Fibroblast of skin of left biceps (primary cell): ENCODE measurements at regions not wholly inside any gene's neighbourhood (a gene's known extent, or its start where the extent isn't known, plus 50 kb on each side); places are given as distances from the start of the nearest gene placed in this dataset.

Experiments used
- DNase-seq, 2 experiments: peaks; one replicate each; pipeline ENCODE4 v3.0.0-alpha.2; 2013; ENCODE audit warnings: low read depth in 2 of 2

- DNase-seq: no peak
These were observed 68.2 kb upstream of the B3GAT1 start for GRCh38 chr11:134480136-134480712.

GRCh38 chr11:134479206-134480135 lies 67.4 kb upstream of the B3GAT1 start:
- DNase-seq: no peak

GRCh38 chr11:134478611-134479010 lies 66.6 kb upstream of the B3GAT1 start:
- DNase-seq: no peak

GRCh38 chr11:134478176-134478575 lies 66.1 kb upstream of the B3GAT1 start:
- DNase-seq: no peak

GRCh38 chr11:134477486-134477885 lies 65.4 kb upstream of the B3GAT1 start:
- DNase-seq: no peak

GRCh38 chr11:134476435-134477021 lies 64.5 kb upstream of the B3GAT1 start:
- DNase-seq: no peak

GRCh38 chr11:134475951-134476350 lies 63.9 kb upstream of the B3GAT1 start:
- no peak for DNase-seq

- DNase-seq: no peak
These were observed 62.9 kb upstream of the B3GAT1 start for GRCh38 chr11:134474942-134475341.

- no peak for DNase-seq
These were observed 62.2 kb upstream of the B3GAT1 start for GRCh38 chr11:134474070-134474860.

- DNase-seq: no peak
These were observed 59.8 kb upstream of the B3GAT1 start for GRCh38 chr11:134471716-134472455.

GRCh38 chr11:134471087-134471715 lies 59.2 kb upstream of the B3GAT1 start:
- no peak for DNase-seq

GRCh38 chr11:134470238-134470637 lies 58.2 kb upstream of the B3GAT1 start:
- no peak for DNase-seq

- DNase-seq: no peak
These were observed 57.6 kb upstream of the B3GAT1 start for GRCh38 chr11:134469627-134470026.

GRCh38 chr11:134468796-134469195 lies 56.8 kb upstream of the B3GAT1 start:
- no peak for DNase-seq

- no peak for DNase-seq
These were observed 56.1 kb upstream of the B3GAT1 start for GRCh38 chr11:134468081-134468668.

- DNase-seq: no peak
These were observed 54.8 kb upstream of the B3GAT1 start for GRCh38 chr11:134466610-134467567.

- no peak for DNase-seq
These were observed 54.1 kb upstream of the B3GAT1 start for GRCh38 chr11:134466156-134466555.

GRCh38 chr11:134464981-134465730 lies 53.1 kb upstream of the B3GAT1 start:
- no peak for DNase-seq

GRCh38 chr11:134464196-134464595 lies 52.2 kb upstream of the B3GAT1 start:
- DNase-seq: no peak
